Activated gamma-delta T cell treated with anti-CD3 and anti-CD28 coated beads, Interleukin-2, amount 50 U/mL, for 16 hours (primary cell): ENCODE measurements at regions not wholly inside any gene's neighbourhood (a gene's known extent, or its start where the extent isn't known, plus 50 kb on each side); places are given as distances from the start of the nearest gene placed in this dataset.

Experiments used
- DNase-seq: peaks from one replicate; pipeline ENCODE4 v3.0.0-alpha.2; 2020; ENCODE audit warnings: low read depth

GRCh38 chr9:515665-516064 lies 301.0 kb downstream of the DOCK8 start:
- DNase-seq, result no peak

GRCh38 chr9:517993-518392 lies 303.3 kb downstream of the DOCK8 start:
- DNase-seq, result no peak

- no peak for DNase-seq
Measured at GRCh38 chr9:518540-518939, 303.9 kb downstream of the DOCK8 start.

GRCh38 chr9:519579-519978 lies 304.9 kb downstream of the DOCK8 start:
- DNase-seq, result no peak

- DNase-seq, result no peak
Measured at GRCh38 chr9:520302-520701, 305.6 kb downstream of the DOCK8 start.

GRCh38 chr9:522190-522589 lies 307.5 kb downstream of the DOCK8 start:
- no peak for DNase-seq

- no peak for DNase-seq
Measured at GRCh38 chr9:522658-523057, 308.0 kb downstream of the DOCK8 start.

- DNase-seq, result no peak
Measured at GRCh38 chr9:523444-523843, 308.8 kb downstream of the DOCK8 start.

- no peak for DNase-seq
Measured at GRCh38 chr9:524008-524407, 309.3 kb downstream of the DOCK8 start.

- no peak for DNase-seq
Measured at GRCh38 chr9:526904-527591, 312.4 kb downstream of the DOCK8 start.

GRCh38 chr9:529731-530130 lies 311.8 kb upstream of the DMRT1 start:
- no peak for DNase-seq

GRCh38 chr9:530681-531080 lies 310.8 kb upstream of the DMRT1 start:
- DNase-seq, result no peak

GRCh38 chr9:532707-533106 lies 308.8 kb upstream of the DMRT1 start:
- DNase-seq, result no peak

GRCh38 chr9:534886-535285 lies 306.6 kb upstream of the DMRT1 start:
- no peak for DNase-seq

GRCh38 chr9:535356-535755 lies 306.1 kb upstream of the DMRT1 start:
- DNase-seq, result no peak

GRCh38 chr9:536597-537511 lies 304.6 kb upstream of the DMRT1 start:
- no peak for DNase-seq

GRCh38 chr9:543478-543877 lies 298.0 kb upstream of the DMRT1 start:
- no peak for DNase-seq

- DNase-seq, result no peak
Measured at GRCh38 chr9:545480-545879, 296.0 kb upstream of the DMRT1 start.

GRCh38 chr9:546235-546634 lies 295.3 kb upstream of the DMRT1 start:
- DNase-seq, result no peak

- DNase-seq, result no peak
Measured at GRCh38 chr9:546797-547223, 294.7 kb upstream of the DMRT1 start.

- DNase-seq, result no peak
Measured at GRCh38 chr9:547314-547713, 294.2 kb upstream of the DMRT1 start.

GRCh38 chr9:549455-549997 lies 292.0 kb upstream of the DMRT1 start:
- DNase-seq, result no peak

- no peak for DNase-seq
Measured at GRCh38 chr9:550333-550732, 291.2 kb upstream of the DMRT1 start.
